Fibroblast of the conjunctiva (primary cell): ENCODE measurements at regions not wholly inside any gene's neighbourhood (a gene's known extent, or its start where the extent isn't known, plus 50 kb on each side); places are given as distances from the start of the nearest gene placed in this dataset.
A peak's percentile ranks its signal among the peaks of the same experiment; 100 is the strongest.

ENCODE experiments used
- DNase-seq: peaks from one replicate; pipeline ENCODE4 v3.0.0-alpha.2; 2010; ENCODE audit warnings: low read depth

DNA sequence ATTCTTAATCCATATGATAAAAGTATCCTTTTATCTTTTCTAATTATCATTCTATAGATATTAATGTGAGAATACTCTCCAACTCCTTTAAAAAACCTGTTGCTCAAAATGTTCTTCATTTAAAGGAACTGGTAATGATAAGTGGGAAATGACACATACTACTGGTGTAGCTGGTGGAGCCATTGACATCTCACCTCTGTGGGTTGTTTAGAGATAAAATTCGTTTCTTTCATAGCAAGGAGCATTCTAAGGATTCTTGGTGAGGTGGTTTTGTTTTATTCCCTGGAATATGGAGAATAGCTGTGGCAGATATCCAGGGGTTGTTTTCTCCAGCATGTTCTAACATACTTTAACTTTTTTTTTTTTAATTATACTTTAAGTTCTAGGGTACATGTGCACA, 299.8 kb upstream of the THBS1 start:
- no peak for DNase-seq

DNA sequence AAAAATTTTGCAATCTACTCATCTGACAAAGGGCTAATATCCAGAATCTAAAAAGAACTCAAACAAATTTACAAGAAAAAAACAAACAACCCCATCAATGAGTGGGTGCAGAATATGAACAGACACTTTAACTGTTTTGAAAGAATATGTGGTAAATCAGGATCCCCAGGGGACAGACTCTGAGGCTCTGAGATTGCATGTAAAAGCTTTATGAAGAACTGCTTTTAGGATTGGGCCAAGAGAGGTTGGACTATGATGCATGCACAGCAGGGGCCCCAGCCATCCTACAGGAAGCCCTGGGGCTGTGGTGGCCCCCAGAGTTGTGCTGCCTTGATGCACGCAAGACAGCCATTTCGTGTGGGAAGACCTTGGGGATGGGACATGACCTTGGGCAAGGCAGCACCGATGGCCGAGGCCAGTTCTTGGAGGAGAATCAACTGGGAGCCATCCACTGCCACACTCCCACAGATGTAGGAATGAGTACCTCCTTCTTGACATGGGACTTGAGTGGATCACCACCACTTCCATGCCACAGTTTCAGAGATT, 298.1 kb upstream of the THBS1 start:
- no peak for DNase-seq

DNA sequence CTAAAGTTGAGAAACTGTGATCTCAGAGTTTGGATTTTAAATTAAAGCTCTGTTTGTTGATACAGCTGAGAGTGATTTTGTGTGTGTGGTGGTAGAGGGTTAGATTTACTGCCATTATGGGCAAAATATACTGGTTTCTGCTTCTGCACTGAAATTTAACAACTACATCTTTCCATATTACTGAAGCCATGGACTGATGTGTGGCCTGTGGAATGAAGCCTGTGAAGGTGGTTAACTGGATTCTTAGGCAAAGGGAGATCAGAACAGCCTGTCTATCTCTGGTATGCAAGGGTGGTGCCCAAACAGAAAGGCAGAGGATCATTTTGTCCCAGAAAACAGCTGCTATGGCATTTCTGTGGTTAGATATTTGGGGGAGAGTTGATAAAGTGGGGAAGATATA, 297.3 kb upstream of the THBS1 start:
- DNase-seq: no peak

DNA sequence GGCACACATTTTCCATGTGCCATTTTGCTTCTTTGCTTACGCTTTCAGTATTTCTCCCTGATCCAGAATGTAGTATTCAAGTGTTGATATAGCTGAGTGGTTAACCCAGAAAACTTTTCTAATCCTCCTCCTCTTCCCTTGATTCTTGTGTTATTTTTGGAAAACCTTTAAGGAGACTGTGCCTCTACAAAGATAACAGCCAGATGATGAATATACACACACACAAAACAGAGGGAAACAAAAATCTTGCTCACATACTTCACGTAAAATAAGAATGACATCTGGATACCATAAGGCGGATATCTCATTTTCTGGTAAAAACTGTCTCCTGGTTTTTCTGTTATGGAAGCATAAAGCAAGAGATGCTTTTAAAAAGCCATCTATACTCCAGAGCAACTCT, 295.8 kb upstream of the THBS1 start:
- no peak for DNase-seq

DNA sequence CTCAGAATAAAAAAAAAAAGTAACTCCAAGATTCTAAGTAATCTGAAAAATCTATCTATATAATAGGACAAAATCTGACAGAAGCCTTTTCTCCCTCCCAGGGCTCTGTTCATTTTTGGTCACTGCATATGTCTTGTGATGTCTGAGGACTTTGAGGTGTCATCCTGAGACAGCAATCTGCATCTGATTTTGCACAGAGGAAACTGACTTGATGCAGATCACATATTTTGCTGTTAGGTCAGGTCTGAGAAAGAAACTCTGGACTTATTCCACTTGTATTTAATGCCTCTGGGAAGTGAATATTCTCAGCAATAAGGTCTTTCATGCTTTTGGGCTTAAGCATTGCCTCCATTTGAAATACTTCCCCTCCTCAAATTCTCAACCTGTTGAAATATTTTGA, 295.2 kb upstream of the THBS1 start:
- no peak for DNase-seq

DNA sequence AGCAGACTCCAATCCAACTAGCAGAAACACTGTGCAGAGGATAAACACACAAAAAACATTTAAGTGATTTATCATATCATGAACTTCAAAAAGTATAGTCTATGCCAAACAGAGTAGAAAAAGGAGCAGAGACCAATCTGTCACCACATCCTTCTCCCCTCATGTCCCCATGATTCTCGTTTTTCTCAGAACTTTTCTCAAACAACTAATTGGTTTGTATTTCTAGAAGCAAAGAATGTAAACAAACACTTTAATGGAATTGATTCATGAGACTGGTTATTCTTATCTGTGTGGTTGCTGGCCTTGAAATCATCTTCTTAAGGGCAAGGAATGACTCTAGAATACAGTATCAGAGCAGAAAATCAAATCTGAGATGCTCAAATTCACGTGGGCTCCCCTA, 294.2 kb upstream of the THBS1 start:
- DNase-seq: no peak

DNA sequence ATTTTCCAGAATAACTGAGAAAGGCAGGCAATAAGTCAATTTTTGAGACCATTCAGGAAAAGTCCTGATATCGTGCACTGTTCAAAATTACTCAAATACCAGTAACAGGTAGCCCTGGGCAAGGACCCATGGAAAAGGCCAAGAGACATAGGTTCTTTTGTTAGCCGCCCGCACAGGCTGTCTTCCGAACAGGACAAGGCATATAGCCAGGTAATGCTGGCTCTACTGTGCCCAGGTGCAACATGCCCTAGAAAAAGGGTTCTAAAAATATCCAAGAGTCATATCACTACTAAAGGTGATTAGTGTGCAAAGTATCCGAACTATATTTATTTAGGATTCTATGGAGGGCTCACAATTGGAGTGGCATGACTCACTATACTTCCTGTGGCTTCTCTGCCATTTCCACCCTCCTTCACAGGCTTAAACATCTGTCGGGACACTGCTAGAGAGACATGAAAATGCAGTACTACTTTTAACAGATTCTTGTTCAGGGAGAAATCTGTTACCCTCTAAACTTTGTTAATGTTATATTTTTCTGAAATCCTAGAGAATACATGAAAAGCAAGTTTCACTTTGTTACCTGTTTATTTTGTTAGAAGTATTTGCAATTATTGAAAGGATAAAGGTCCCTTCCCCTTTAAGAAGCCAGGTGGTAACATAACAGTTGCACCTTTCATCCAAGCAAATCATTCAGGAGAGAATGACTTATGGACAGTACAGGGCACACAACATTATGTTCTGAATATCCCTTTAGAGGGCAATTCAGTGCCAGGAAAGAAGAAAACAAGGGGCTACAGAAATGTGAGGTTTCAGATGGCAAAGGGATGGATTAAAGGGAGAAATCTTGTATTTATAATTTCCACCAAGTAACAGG, 293.3 kb upstream of the THBS1 start:
- DNase-seq: no peak

DNA sequence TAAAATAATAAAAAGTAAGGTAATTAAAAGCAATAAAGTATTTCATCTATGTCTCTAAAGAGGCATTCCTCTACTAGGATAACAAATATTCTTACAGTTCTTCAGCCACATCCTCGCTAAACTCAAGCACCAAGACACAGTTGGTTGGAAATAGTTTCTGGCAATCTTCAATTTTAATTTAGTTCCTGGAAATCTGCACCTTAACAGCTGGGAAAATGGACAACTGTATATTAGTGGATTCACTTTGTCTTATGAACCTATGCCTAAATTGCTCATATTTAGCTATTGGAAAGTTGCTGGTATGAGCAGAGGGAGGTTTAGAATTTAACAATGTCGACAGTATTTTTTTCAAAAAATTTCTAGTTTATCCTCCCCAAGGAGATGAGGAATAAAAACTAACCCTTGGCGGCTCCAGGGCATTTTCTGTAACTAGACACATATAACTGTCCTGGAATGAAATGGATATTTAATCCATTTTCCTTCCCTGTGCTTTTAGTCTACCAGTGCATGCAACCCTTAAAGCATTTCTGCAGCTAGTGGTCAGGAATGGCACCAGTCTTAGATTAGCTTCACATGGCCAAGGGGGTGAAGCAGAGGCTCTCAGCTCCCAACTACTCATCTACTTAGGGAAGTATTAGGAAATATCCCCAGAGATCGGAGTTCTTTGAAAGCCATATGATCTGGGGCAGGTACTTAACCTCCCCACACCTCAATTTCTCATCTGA, 290.0 kb upstream of the THBS1 start:
- no peak for DNase-seq

DNA sequence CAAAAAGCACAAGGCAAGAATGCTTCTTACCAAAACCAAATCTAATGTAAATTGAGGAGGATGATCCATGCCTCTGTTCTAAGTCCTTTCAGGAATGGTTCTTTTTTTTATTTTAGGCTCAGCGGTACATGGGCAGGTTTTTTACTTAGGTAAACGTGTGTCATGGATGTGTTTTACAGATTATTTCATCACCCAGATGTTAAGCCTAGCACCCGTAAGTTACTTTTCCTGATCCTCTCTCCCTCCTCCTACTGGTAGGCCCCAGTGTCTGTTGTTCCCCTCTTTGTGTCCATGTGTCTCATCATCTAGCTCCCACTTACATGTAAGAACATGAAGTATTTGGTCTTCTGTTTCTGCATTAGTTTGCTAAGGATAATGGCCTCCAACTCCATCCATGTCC, 289.2 kb upstream of the THBS1 start:
- DNase-seq: no peak

DNA sequence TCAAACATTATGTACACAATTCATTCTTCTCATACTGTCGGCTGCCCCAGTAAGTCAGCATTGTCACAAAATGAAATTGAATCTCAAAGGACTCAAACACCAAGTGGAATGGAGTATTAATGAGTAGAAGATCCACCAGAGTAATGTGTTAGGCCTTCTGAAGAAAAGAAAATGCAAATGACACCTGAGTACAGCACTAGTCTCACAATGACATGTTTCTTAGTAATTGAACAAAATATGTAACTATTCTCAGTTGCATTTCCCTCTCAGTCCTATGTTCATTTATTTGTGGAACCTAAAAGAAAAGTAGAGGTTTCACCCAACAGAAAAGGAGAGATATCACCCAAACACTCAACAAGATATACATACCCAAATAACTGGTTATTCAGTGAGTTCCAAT, 283.9 kb upstream of the THBS1 start:
- DNase-seq: no peak

DNA sequence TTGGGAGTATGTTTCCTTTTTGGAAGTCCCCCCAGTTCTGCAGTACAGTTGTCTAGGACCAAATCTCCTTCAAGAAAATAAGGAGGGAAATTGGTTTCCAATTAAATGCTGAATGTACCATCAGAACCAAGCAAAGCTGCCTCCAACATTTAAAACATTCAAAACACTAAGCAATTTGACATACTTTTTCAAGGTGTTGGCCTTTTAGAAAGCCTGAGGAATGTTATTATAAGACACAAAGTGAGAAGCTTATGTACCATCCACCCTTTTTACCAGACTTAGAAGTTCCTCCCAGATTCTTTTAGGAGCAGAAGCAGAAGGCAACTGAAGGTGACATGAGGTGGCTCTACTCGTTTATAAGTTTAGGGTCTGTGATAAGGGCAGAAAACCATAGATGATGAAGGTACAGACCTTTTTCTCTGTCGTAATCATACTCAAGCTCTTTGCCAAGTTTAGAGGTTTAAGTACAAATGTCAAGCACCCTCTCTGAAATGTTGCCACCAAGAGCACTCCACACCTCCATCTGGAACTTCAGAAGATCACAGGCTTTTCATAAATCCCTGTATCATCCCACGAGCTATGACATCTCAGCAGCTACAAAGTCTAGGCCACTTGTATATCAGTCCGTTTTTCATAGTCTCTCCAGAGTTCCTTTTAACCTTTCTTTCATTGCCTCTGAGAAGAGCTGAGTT, 282.5 kb upstream of the THBS1 start:
- DNase-seq: no peak

DNA sequence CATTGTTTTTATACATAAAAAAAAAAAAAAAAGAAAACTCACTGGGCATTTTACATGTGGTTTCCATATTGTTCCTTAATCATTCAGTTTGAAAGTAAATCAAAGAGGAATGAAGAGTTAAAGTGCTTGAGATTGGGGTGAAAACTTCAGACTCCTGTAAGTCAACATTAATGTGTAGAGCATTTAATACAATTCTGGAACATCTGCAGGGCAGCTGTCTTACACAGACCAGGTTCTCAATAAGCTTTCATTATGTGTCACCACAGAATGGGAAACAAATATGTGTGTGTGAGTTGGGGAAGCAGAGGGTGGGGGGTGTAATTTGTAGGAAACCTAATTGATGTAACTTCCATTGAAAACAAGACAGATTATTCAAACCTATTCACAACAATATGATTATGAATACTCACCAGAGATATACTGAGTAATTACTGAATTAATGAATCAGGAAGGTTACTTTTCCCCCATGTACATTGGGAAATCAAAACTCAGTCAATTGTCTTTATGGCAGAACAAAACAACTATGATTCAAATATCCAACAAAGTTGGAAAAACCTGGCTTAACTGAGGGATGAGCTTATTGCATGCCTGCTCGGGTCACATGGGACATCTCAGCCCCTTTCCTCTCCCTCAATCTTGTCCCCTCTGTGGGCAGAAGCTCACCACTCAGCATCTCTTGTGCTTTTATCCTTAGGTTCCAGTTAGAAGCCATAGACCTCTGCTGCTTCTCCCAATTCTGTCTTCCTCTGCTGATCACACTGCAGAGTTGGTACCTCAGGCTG, 281.2 kb upstream of the THBS1 start:
- no peak for DNase-seq

DNA sequence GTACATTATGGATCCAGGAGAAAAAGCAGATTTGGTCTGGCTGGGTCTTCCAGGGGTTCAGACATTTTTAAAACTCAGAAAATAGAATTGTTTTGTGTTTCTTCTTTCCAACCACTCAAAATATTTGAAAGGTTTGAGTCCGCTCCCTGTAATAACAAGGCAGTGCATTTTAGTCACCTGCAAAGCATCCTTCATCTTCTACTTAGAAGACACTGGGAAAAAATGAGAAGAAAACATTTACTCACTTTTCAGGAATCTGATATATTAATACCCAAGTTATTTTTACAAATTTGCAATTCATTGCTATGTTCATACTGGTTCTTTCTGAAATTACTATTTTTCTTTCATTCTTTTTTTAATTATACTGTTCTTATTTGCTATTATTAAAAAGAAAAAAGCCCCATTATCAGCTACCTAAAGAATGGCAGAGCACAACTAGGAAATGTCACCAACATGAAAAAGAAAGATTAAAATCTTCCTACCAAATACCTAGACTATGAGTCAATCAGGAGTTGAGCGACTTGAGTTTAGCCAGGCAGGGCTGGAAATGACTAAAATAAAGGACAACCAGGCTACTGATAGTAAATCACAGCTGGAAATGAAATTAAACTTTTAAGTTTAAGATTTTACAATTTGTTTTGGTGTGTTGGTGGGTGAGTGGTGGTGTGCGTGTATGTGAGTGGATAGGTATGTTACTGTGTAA, 280.3 kb upstream of the THBS1 start:
- DNase-seq: no peak

DNA sequence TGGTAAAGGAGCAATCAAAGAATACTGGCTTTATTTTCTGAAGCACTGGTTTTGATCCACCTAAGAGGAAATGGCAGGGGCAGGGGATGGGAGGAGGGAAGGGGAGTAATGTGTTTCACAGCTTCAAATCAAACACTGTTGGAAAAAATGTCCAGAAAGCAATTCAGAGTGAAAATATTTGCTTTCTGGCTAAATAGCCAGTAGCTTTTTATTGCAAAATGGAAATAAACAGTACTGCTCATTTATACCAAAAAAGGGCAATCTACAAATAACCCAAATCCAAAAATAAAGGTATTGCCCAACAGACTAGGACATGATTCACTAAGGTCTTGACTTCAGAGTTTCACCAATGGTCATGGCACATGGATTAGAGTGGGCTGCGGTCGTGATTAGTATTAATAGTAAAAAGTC, 279.3 kb upstream of the THBS1 start:
- peak; percentile 50 for DNase-seq

DNA sequence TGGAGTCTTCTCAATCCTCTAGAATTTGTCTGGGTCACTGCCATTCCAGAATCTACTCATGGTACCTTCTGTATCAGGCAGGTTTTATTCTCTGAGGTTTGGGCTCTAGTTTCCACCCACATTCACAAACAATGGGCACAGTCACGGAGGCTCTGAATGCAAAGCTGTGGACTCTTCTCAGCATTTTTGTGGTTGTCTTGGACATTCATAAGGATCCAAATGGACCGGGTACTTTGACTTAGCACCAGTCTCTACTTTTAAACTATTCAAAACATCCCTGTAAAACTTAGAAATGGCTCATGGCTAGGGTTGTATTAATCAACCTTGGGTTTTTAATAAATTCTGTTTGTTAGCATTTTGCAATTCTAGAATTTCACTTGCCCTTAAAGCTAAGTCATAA, 277.9 kb upstream of the THBS1 start:
- DNase-seq: no peak

DNA sequence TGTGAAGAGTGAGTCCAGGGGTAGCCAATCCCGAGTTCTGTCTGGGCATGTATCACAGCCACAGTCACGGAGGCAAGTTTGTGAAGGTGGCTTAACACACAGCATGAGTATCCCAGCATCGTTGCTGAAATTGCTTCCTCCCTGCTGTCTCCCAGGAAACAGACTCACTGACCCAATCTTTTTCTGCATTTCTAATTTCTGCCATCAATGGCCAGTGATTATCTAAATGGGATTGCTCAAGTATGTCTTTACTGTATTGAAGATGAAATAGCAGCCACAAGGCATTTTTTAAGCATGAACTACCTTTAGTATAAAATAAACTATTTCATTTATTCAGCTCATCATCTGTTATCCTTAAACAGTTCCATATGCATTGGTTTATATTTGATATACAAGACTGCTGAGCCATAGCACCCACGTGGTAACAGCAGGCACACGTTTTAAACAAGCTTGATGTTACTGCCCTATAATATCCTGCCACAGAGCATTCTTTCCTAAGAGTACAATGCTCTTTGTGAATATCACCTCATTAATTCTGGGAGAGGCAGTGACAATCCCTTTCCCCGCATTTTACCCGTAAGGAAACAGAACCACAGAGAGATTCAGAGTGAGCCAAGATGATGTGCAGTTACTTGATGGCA, 276.6 kb upstream of the THBS1 start:
- DNase-seq: peak; percentile 59

DNA sequence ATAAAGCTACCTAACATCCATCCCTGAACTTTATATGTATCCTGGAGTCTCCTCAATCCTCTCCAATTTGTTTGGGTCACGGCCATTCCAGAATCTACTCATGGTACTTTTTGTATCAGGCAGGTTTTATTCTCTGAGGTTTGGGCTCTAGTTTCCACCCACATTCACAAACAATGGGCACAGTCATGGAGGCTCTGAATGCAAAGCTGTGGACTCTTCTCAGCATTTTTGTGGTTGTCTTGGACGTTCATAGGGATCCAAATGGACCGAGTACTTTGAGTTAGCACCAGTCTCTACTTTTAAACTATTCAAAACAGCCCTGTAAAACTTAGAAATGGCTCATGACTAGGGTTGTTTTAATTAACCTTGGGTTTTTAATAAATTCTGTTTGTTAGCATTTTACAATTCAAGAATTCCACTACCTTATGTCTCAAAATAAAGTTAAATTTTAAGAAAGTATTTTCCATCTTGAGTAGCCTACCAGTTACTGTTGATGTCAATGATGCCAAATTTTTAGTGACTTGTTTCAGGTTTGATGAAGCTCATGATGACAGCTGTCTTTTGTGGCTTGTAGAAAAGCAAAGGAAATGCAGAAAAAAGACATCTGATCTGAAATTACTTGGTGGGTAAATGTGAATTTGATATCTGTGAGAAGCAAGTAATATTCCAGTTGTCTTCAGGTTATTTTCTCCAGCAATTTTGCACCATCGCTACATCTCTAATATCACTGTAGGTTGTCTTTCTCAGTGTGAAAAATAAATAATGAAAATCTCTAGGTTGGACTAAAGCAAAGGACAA, 275.7 kb upstream of the THBS1 start:
- no peak for DNase-seq

DNA sequence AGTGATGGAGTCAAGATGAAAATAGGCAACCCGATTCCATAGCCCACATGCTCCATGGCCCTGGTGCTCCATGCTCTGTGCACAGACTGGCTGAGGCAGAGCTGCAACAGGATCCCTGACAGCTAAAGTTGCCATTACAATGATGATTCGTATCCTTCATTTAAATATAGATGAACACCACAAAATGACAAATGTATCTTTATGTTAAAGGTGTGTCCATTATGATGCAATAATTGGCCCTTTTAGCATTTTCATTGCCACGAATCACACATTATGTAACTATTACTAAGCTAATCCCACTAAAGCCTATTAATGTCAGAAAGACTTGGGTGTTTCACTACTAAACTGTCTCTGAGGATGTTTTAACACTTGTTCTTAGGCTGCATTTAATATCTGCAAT, 270.2 kb upstream of the THBS1 start:
- DNase-seq: no peak

DNA sequence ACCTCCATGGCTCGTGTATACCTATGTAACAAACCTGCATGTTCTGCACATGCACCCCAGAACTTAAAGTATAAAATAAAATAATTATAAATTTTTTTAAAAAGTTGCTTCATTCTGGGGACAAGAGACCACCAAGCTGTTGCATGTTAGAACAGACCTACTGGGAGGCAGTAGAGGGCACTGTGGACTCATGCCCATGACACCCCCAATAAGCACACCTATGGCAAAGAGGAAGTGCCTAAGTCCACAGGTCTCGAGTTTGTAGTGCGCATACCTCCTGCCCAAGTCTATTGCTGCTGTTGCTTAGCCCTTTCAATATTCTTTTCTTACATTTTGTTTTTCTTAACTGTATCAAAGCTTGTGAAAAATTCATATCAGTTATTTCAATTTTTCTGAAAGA, 267.9 kb upstream of the THBS1 start:
- no peak for DNase-seq

DNA sequence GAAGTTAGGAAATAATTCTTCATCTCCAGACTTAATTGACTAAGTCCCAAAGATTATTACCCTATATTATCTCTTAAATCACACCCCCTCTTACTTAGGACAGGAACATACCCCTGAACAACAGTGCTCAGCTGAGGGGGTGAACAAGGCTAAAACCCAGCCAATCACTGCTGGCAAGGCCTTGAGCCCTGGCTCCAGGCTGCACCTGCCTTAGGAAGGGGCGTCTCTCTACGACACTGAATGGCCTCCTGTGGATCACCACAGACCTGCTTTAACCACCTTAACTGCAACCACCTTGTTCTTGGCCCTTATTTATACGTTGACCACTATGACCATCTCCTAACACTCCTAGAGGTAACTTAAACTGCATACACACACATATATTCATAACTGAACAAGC, 267.4 kb upstream of the THBS1 start:
- no peak for DNase-seq
